WI38 (cell line): ENCODE measurements at regions not wholly inside any gene's neighbourhood (a gene's known extent, or its start where the extent isn't known, plus 50 kb on each side); places are given as distances from the start of the nearest gene placed in this dataset.

Source experiments
- H3K4me3 ChIP-seq: 2 replicates; pipeline ENCODE4 v1.5.1; 2011; ENCODE audit warnings: low read depth, mild to moderate bottlenecking, control low read depth, low read length
- CTCF ChIP-seq: IDR thresholded peaks from 2 replicates; pipeline ENCODE4 v1.5.1; 2012; ENCODE audit warnings: low read depth, mild to moderate bottlenecking, control low read depth, low read length

GRCh38 chr3:72129501-72130094 is 344.6 kb upstream of the PROK2 start:
- TF ChIP-seq CTCF: no peak
- H3K4me3 ChIP-seq: no peak overlapping the region

- TF ChIP-seq CTCF: no peak
Measured at GRCh38 chr3:72128921-72129320, 344.0 kb upstream of the PROK2 start.

GRCh38 chr3:72127844-72128243 is 342.9 kb upstream of the PROK2 start:
- H3K4me3 ChIP-seq: no peak overlapping the region
- TF ChIP-seq CTCF: no peak

More at GRCh38 chr3:72128921-72129320, 344.0 kb upstream of the PROK2 start:
- H3K4me3 ChIP-seq: no peak overlapping the region

- H3K4me3 ChIP-seq: no peak overlapping the region
- TF ChIP-seq CTCF: no peak
Measured at GRCh38 chr3:72127224-72127612, 342.3 kb upstream of the PROK2 start.

GRCh38 chr3:72126441-72127223 is 341.7 kb upstream of the PROK2 start:
- no peak overlapping the region for H3K4me3 ChIP-seq
- TF ChIP-seq CTCF: no peak

- H3K4me3 ChIP-seq: no peak overlapping the region
- TF ChIP-seq CTCF: no peak
Measured at GRCh38 chr3:72123908-72124441, 339.0 kb upstream of the PROK2 start.
